Hepatocyte (in vitro differentiated cells): ENCODE measurements at regions not wholly inside any gene's neighbourhood (a gene's known extent, or its start where the extent isn't known, plus 50 kb on each side); places are given as distances from the start of the nearest gene placed in this dataset.
"Not testable (repeated sequence)": the region's sequence is repeated elsewhere in the genome, so short reads cannot be mapped to it uniquely, and the experiment has no call there.

Experiments used
- EZH2 ChIP-seq: fragments of 200-600 bp; sonication (generic); IDR thresholded peaks from 2 replicates; pipeline ENCODE4 v1.6.1; 2016; ENCODE audit warnings: antibody characterized with exemption, mild to moderate bottlenecking, borderline replicate concordance
- TF ChIP-seq, protein P1 (sequence below): fragments of 200-600 bp; sonication (generic); IDR thresholded peaks from 2 replicates; pipeline ENCODE4 v1.5.1; 2016; ENCODE audit warnings: antibody characterized with exemption, mild to moderate bottlenecking; ENCODE audit not compliant: poor library complexity

DNA sequence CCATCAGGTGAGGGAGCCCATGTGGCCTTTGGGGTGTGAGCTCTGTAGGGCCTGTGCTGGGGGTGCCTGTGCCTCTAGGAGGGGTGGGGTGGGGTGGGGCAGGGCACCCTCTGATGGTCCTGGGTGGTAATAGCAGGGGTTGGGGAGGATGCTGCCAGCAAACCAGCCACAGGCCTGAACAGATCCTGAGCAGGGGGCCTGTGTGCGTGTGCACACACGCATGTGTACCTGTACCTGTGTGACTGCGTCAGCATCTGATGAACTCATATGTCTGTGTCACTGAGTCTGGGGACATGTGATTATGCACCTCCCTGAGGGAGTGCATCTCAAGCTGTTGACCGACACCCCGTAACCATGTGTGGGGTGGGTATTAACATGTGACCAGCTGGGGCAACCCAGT is 182.8 kb upstream of the AKAP13 start:
- TF ChIP-seq, protein P1, sequence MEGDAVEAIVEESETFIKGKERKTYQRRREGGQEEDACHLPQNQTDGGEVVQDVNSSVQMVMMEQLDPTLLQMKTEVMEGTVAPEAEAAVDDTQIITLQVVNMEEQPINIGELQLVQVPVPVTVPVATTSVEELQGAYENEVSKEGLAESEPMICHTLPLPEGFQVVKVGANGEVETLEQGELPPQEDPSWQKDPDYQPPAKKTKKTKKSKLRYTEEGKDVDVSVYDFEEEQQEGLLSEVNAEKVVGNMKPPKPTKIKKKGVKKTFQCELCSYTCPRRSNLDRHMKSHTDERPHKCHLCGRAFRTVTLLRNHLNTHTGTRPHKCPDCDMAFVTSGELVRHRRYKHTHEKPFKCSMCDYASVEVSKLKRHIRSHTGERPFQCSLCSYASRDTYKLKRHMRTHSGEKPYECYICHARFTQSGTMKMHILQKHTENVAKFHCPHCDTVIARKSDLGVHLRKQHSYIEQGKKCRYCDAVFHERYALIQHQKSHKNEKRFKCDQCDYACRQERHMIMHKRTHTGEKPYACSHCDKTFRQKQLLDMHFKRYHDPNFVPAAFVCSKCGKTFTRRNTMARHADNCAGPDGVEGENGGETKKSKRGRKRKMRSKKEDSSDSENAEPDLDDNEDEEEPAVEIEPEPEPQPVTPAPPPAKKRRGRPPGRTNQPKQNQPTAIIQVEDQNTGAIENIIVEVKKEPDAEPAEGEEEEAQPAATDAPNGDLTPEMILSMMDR: not testable (repeated sequence)
- TF ChIP-seq EZH2: not testable (repeated sequence)
